Natural killer cell (primary cell): ENCODE measurements at regions not wholly inside any gene's neighbourhood (a gene's known extent, or its start where the extent isn't known, plus 50 kb on each side); places are given as distances from the start of the nearest gene placed in this dataset.

ENCODE experiments used
- ATAC-seq, 3 donors: fragments of 150-1000 bp in 2 of 3; fragments of 200-7000 bp in 1 of 3; cut with Tn5 transposase; 1 replicate in 1 of 3; 2 replicates in 2 of 3; pipeline ENCODE4 v1.10.0; 2021; ENCODE audit warnings: mild to moderate bottlenecking in 2 of 3, moderate library complexity in 2 of 3
- DNase-seq, 2 donors: peaks; one replicate each; pipeline versions ENCODE4 v3.0.0 to v3.0.0-alpha.2; 2013 to 2021; ENCODE audit warnings: mixed read lengths in 1 of 2
- H3K27ac ChIP-seq: one replicate; pipeline ENCODE4 v1.5.1; 2013; ENCODE audit warnings: mild to moderate bottlenecking, low read length
- H3K27me3 ChIP-seq: one replicate; pipeline ENCODE4 v1.6.1; 2013; ENCODE audit warnings: low read length; ENCODE audit not compliant: control insufficient read depth, insufficient read depth
- H3K36me3 ChIP-seq: one replicate; pipeline ENCODE4 v1.6.1; 2013; ENCODE audit warnings: low read length; ENCODE audit not compliant: control insufficient read depth, insufficient read depth
- H3K4me1 ChIP-seq: one replicate; pipeline ENCODE4 v1.6.1; 2013; ENCODE audit warnings: low read length; ENCODE audit not compliant: control insufficient read depth, insufficient read depth
- H3K4me3 ChIP-seq: one replicate; pipeline ENCODE4 v1.5.1; 2013; ENCODE audit warnings: low read length
- H3K9me3 ChIP-seq: one replicate; pipeline ENCODE4 v1.6.1; 2013; ENCODE audit warnings: low read length; ENCODE audit not compliant: control insufficient read depth, insufficient read depth
- H3K27ac Mint-ChIP-seq, 2 donors: one replicate each; pipeline ENCODE4 v1.8.0; 2022; ENCODE audit warnings: mild to moderate bottlenecking in 2 of 2, mixed read lengths in 2 of 2, moderate library complexity in 1 of 2
- H3K27me3 Mint-ChIP-seq, 2 donors: one replicate each; pipeline ENCODE4 v1.8.0; 2022; ENCODE audit warnings: low read depth in 2 of 2, mixed read lengths in 2 of 2
- H3K36me3 Mint-ChIP-seq: one replicate; pipeline ENCODE4 v1.8.0; 2022; ENCODE audit warnings: mixed read lengths
- H3K4me1 Mint-ChIP-seq, 2 donors: one replicate each; pipeline ENCODE4 v1.8.0; 2022; ENCODE audit warnings: mixed read lengths in 2 of 2
- H3K4me3 Mint-ChIP-seq: one replicate; pipeline ENCODE4 v1.8.0; 2022; ENCODE audit warnings: mild to moderate bottlenecking, moderate library complexity, mixed read lengths
- H3K9me3 Mint-ChIP-seq, 2 donors: one replicate each; pipeline ENCODE4 v1.8.0; 2022; ENCODE audit warnings: mixed read lengths in 2 of 2
- WGBS: methylation state at CpG from one replicate; pipeline ENCODE4 v1.1.7; 2013; ENCODE audit warnings: missing lambda C conversion rate; ENCODE audit not compliant: insufficient coverage; 5-methylcytosine and 5-hydroxymethylcytosine counted together
- intact Hi-C: fragments of 100-400 bp; cut with micrococcal nuclease; formaldehyde crosslinking; loops from one replicate; pipeline ENCODE4 v1.14.2; 2022
- TF ChIP-seq, protein P1 (sequence below): fragments of 200-600 bp; IDR thresholded peaks from one replicate; pipeline ENCODE4 v1.8.0; 2022; ENCODE audit warnings: antibody characterized with exemption

DNA sequence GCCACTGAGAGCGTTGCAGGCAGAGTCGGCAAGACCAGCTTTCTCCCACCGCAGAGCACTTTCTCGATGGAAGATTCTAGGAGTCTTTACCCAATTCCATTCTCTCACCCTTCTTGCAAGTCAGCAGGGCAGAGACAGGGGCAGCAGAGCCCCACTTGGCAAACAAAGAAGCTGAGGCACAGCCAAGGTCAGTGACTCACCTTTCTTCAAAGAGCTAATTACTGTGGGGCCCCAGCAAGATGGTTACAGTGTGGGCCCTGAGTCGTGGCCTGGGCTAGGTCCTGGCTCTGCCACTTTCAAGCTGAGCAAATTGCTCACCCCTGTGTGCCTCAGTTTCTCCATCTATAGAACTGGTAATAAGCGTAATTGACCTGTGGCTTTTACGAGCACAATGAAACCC lies 277.0 kb downstream of the PREX1 start:
- no peaks in the 10 kb centered on the region for H3K27me3 ChIP-seq
- no peak overlapping the region for H3K27ac ChIP-seq
- intact Hi-C loops, result no loop called here
- H3K4me3 ChIP-seq, result no peak overlapping the region
- no peaks in the 10 kb centered on the region for H3K9me3 ChIP-seq
- ATAC-seq (no peak), DNase-seq (no peak)
- no peaks in the 10 kb centered on the region for H3K4me1 ChIP-seq
- Mint-ChIP-seq H3K4me1 (no peaks in the 10 kb centered on the region), H3K36me3 (no peaks in the 10 kb centered on the region), H3K27ac (no peak overlapping the region), H3K9me3 (no peaks in the 10 kb centered on the region), H3K27me3 (peaks cover 8 to 9% of the 10 kb centered on the region in 2 donors), H3K4me3 (no peak overlapping the region)
- 81% methylated on average over 7 of the region's 7 CpGs for WGBS
- TF ChIP-seq, protein P1, sequence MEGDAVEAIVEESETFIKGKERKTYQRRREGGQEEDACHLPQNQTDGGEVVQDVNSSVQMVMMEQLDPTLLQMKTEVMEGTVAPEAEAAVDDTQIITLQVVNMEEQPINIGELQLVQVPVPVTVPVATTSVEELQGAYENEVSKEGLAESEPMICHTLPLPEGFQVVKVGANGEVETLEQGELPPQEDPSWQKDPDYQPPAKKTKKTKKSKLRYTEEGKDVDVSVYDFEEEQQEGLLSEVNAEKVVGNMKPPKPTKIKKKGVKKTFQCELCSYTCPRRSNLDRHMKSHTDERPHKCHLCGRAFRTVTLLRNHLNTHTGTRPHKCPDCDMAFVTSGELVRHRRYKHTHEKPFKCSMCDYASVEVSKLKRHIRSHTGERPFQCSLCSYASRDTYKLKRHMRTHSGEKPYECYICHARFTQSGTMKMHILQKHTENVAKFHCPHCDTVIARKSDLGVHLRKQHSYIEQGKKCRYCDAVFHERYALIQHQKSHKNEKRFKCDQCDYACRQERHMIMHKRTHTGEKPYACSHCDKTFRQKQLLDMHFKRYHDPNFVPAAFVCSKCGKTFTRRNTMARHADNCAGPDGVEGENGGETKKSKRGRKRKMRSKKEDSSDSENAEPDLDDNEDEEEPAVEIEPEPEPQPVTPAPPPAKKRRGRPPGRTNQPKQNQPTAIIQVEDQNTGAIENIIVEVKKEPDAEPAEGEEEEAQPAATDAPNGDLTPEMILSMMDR, result no peak
- H3K36me3 ChIP-seq, result no peaks in the 10 kb centered on the region

DNA sequence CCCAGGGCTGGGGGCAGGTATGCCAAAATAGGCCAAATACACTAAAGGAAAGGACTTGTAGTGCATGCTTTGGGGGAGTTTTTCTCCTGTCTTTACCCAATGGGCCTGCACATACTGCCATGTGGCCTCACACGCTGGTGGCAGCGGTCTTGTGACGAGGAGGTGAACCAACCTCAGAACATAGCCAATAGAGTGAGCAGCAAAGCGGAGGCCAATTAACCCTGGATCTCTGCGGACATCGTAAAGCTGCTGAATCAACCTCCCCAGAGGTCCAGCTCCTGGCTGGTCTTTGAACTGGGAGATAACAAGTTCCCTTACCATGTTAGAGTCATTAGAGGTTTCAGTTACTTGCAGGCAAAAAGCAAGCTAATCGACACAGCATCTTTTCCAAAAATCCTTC lies 280.1 kb downstream of the PREX1 start:
- no peak for ATAC-seq
- Mint-ChIP-seq H3K36me3 (no peaks in the 10 kb centered on the region), H3K4me3 (no peak overlapping the region), H3K27ac (no peak overlapping the region), H3K9me3 (no peaks in the 10 kb centered on the region), H3K4me1 (no peaks in the 10 kb centered on the region), H3K27me3 (peaks cover 10 to 29% of the 10 kb centered on the region in 2 donors)
- Histone ChIP-seq H3K4me3 (no peak overlapping the region), H3K27ac (no peak overlapping the region), H3K36me3 (no peaks in the 10 kb centered on the region), H3K9me3 (no peaks in the 10 kb centered on the region), H3K27me3 (no peaks in the 10 kb centered on the region), H3K4me1 (no peaks in the 10 kb centered on the region)
- WGBS, result 88% methylated on average over 7 of the region's 7 CpGs
- TF ChIP-seq, protein P1, result no peak
- intact Hi-C loops, result no loop called here
- DNase-seq, result no peak

DNA sequence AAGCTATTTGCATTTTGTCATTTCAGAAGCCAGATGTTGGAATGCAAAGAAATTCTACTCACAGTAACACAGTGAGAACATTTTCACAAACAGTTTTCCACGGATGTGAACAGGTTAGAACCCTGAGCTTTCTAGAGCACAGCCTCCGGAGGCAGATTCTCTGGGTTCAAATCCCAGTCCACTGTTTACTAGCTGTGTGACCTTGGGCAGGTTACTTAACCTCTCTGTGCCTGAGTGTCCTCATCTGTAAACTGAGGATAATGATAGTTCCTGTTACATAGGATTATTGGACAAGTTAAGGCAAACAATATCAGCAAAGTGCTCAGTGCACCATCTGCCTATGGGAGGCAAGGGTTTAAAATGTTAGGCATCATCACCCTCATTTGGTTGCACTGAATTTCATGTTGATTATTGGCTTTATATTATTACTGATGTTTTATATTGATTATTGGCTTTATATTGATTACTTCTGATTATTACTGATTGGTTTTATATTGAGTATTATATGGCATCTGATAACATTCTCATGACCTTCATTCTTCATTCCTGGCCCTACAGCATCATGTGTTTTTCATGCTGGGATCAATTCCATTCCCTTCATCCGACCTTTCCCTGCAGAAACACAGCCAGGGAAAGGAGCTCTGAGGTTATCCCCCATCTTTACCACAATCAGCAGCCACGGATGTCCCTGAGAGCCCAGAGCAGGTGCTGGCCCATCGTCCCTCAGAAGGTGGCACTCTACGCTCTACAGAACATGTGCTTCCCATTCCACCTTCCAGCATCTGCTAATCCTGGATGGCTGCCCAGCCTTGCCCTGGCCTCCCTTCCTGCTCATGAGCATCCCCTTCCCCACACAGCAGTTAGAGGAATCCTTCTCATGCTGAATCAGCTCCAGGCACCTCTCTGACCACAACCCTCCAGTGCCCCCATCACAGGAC lies 283.1 kb downstream of the PREX1 start:
- H3K27ac ChIP-seq, result no peak overlapping the region
- no peaks in the 10 kb centered on the region for H3K9me3 Mint-ChIP-seq
- intact Hi-C loops, result no loop called here
- H3K36me3 Mint-ChIP-seq, result no peaks in the 10 kb centered on the region
- peaks cover 13 to 41% of the 10 kb centered on the region in 2 donors for H3K27me3 Mint-ChIP-seq
- no peak overlapping the region for H3K27ac Mint-ChIP-seq
- no peaks in the 10 kb centered on the region for H3K36me3 ChIP-seq
- H3K4me1 ChIP-seq, result no peaks in the 10 kb centered on the region
- no peaks in the 10 kb centered on the region for H3K4me1 Mint-ChIP-seq
- TF ChIP-seq, protein P1, result no peak
- H3K4me3 Mint-ChIP-seq, result no peak overlapping the region
- DNase-seq, result no peak
- 58% methylated on average over 6 of the region's 6 CpGs for WGBS
- no peak overlapping the region for H3K4me3 ChIP-seq
- ATAC-seq, result no peak
- H3K9me3 ChIP-seq, result no peaks in the 10 kb centered on the region
- no peaks in the 10 kb centered on the region for H3K27me3 ChIP-seq
